Endothelial cell of umbilical vein (primary cell): ENCODE measurements at regions not wholly inside any gene's neighbourhood (a gene's known extent, or its start where the extent isn't known, plus 50 kb on each side); places are given as distances from the start of the nearest gene placed in this dataset.

Source experiments
- EZH2 ChIP-seq: IDR thresholded peaks from 2 replicates; pipeline ENCODE4 v1.6.1; 2012; ENCODE audit warnings: borderline replicate concordance, low read depth, mild to moderate bottlenecking, moderate library complexity, low read length, inconsistent platforms; ENCODE audit not compliant: severe bottlenecking
- JUN ChIP-seq: IDR thresholded peaks from 2 replicates; pipeline ENCODE4 v1.6.1; 2011; ENCODE audit warnings: borderline replicate concordance, low read depth; ENCODE audit not compliant: insufficient read length, insufficient read depth
- MYC ChIP-seq: IDR thresholded peaks from one replicate; pipeline ENCODE4 v1.6.1; 2011; ENCODE audit warnings: mild to moderate bottlenecking, low read depth, low read length
- POLR2A ChIP-seq: IDR thresholded peaks from 2 replicates; pipeline ENCODE4 v1.6.1; 2012; ENCODE audit warnings: low read depth, mild to moderate bottlenecking, control low read depth, low read length
- POLR2AphosphoS5 ChIP-seq: IDR thresholded peaks from 2 replicates; pipeline ENCODE4 v1.6.1; 2012; ENCODE audit warnings: low read depth, mild to moderate bottlenecking, control low read depth, low read length, moderate library complexity; ENCODE audit not compliant: insufficient read depth
- TF ChIP-seq, protein P1 (sequence below), 2 donors: IDR thresholded peaks; 1 replicate in 1 of 2; 2 replicates in 1 of 2; pipeline ENCODE4 v1.5.1; 2011; ENCODE audit warnings: low read length in 2 of 2, mild to moderate bottlenecking in 2 of 2, moderate library complexity in 2 of 2, control low read depth in 1 of 2, inconsistent platforms in 1 of 2, low read depth in 1 of 2; ENCODE audit not compliant: insufficient read depth in 1 of 2; ENCODE audit errors: extremely low read depth in 1 of 2
- TF ChIP-seq, protein P2 (sequence below): IDR thresholded peaks from 2 replicates; pipeline ENCODE4 v1.6.1; 2011; ENCODE audit not compliant: insufficient read depth, insufficient read length

DNA sequence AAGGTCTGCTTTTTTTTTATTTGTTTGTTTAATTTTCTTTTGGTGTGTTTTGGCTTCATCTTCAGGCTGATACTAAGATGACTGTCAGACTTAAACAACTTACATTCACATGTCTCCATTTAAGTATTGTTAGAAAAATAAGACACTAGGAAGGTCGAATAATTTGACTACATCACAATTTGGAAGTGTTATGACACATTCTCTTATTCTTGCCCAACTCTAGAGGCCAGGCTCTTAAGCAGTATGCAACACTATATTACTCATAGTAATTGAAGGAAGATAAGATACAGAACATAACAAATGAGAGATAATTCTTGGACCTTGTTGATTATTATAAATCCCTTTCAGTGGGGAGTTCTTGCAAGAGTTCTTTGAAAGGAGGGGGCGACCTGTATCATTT is 295.3 kb upstream of the COL3A1 start:
- TF ChIP-seq, protein P1, sequence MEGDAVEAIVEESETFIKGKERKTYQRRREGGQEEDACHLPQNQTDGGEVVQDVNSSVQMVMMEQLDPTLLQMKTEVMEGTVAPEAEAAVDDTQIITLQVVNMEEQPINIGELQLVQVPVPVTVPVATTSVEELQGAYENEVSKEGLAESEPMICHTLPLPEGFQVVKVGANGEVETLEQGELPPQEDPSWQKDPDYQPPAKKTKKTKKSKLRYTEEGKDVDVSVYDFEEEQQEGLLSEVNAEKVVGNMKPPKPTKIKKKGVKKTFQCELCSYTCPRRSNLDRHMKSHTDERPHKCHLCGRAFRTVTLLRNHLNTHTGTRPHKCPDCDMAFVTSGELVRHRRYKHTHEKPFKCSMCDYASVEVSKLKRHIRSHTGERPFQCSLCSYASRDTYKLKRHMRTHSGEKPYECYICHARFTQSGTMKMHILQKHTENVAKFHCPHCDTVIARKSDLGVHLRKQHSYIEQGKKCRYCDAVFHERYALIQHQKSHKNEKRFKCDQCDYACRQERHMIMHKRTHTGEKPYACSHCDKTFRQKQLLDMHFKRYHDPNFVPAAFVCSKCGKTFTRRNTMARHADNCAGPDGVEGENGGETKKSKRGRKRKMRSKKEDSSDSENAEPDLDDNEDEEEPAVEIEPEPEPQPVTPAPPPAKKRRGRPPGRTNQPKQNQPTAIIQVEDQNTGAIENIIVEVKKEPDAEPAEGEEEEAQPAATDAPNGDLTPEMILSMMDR (IDR thresholded peaks at IDR 0.05; ENCODE audit: extremely low read depth in 1 of 2, insufficient read depth in 1 of 2, low read depth in 1 of 2, low read length in 2 of 2), result no peak
- TF ChIP-seq POLR2A (no peak), EZH2 (no peak), MYC (no peak), JUN (no peak), POLR2AphosphoS5 (no peak)
- TF ChIP-seq, protein P2, sequence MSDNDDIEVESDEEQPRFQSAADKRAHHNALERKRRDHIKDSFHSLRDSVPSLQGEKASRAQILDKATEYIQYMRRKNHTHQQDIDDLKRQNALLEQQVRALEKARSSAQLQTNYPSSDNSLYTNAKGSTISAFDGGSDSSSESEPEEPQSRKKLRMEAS, result no peak
